ENCODE measurements at regions not wholly inside any gene's neighbourhood (a gene's known extent, or its start where the extent isn't known, plus 50 kb on each side); places are given as distances from the start of the nearest gene placed in this dataset.

DNA sequence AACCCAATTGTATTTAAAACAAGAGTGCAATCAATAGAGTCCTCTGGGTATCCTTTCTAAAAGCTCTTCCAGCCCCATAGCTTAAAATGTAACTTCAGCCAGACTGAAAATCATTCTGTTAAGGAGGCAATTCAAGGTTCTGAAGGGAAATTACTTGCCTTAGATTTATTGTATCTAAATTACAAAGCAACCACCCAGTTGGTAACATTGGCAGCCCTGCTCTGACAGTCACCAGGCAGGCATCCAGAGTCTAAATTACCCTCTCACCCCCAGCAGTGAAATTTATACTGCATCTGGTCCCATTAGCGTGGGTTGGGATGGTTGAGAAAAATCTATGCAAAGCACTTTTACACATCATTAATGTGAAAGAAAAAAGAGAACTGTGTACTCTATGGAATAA, 514.7 kb downstream of the MTRR start:
- no peak overlapping the region for H3K4me3 ChIP-seq (ENCODE audit: insufficient read depth, low read depth, low read length, poor library complexity, severe bottlenecking)
- H3K9me3 ChIP-seq (ENCODE audit: control insufficient read depth, low read length): no peaks in the 10 kb centered on the region
- no peaks in the 10 kb centered on the region for H3K4me1 ChIP-seq (ENCODE audit: control insufficient read depth, insufficient read depth, low read length, poor library complexity, severe bottlenecking)
- H3K36me3 ChIP-seq (ENCODE audit: control insufficient read depth, insufficient read depth, low read length): no peaks in the 10 kb centered on the region
- DNase-seq: no peak
- H3K27me3 ChIP-seq (replicated peaks; ENCODE audit: control insufficient read depth, insufficient read depth, low read length, poor library complexity, severe bottlenecking): no peaks in the 10 kb centered on the region
- no peak overlapping the region for H3K27ac ChIP-seq (ENCODE audit: insufficient read depth, low read length, poor library complexity, severe bottlenecking)

DNA sequence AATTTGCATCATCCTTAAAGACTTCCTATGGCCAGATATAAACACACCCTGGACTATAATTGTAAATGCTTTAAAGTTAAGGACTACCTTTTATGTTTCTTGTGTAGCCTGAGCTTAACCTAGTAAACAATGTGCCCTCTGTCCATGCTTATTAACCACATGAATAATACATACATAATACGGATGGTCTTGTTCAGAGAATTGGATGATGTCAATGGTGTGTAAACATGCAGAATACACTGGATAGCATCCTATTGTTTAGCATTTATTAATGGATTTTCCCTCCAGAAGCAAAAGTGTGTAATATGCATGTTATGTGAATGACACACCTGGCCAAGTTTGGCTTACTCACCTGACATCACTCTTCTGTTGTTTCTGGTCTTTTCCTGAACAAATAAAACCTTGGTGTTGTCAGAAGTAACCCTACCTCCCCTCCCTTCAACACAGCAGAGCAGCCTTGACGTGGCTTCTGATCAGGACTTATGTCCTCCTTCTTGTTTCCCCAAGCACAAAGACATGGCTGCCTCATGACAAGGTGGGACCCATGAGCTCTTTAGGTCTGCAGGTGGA, 517.9 kb downstream of the MTRR start:
- H3K27me3 ChIP-seq (replicated peaks; ENCODE audit: control insufficient read depth, insufficient read depth, low read length, poor library complexity, severe bottlenecking): no peaks in the 10 kb centered on the region
- DNase-seq: no peak
- no peak overlapping the region for H3K4me3 ChIP-seq (ENCODE audit: insufficient read depth, low read depth, low read length, poor library complexity, severe bottlenecking)
- no peaks in the 10 kb centered on the region for H3K36me3 ChIP-seq (ENCODE audit: control insufficient read depth, insufficient read depth, low read length)
- H3K27ac ChIP-seq (ENCODE audit: insufficient read depth, low read length, poor library complexity, severe bottlenecking): no peak overlapping the region
- no peaks in the 10 kb centered on the region for H3K9me3 ChIP-seq (ENCODE audit: control insufficient read depth, low read length)
- H3K4me1 ChIP-seq (ENCODE audit: control insufficient read depth, insufficient read depth, low read length, poor library complexity, severe bottlenecking): no peaks in the 10 kb centered on the region

DNA sequence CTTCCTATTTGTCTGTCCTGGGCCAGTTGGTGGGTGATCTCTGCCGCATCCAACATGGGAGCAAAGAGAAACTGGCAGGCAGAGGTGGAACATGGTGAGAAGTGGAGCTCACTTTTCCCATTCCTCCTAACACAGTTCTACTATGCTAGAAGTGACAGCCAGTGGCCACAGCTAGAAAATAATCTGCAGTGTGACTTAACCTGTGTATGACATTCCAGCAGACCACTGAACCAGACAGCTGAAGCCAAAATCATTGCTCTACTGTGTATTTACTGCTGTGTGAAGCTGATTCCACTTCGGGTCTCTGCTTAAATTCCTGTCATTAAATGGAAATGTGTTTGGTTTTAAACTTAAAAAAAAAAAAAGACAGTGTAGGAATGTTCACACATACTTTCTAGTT, 523.0 kb downstream of the MTRR start:
- H3K4me1 ChIP-seq (ENCODE audit: control insufficient read depth, insufficient read depth, low read length, poor library complexity, severe bottlenecking): no peaks in the 10 kb centered on the region
- H3K9me3 ChIP-seq (ENCODE audit: control insufficient read depth, low read length): no peaks in the 10 kb centered on the region
- no peaks in the 10 kb centered on the region for H3K36me3 ChIP-seq (ENCODE audit: control insufficient read depth, insufficient read depth, low read length)
- H3K4me3 ChIP-seq (ENCODE audit: insufficient read depth, low read depth, low read length, poor library complexity, severe bottlenecking): no peak overlapping the region
- H3K27me3 ChIP-seq (replicated peaks; ENCODE audit: control insufficient read depth, insufficient read depth, low read length, poor library complexity, severe bottlenecking): no peaks in the 10 kb centered on the region
- DNase-seq: no peak
- no peak overlapping the region for H3K27ac ChIP-seq (ENCODE audit: insufficient read depth, low read length, poor library complexity, severe bottlenecking)

DNA sequence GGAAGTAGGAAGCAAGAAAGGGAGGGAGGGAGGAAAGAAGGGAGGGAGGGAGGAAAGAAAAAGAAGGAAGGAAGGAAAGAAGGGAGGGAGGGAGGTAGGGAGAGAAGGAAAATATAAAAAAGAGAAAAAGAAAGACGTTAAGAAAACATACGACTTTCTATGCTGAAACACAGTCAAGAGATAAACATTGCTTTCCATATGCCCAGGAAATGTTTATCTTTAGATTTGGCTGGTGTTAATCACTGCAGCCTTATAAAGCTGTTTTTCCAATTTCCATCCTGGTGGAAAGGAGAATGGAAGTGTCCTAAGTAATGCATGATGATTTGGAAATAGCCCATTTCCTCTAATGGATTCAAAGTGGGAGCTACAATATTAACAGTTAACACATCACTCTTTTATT, 524.3 kb downstream of the MTRR start:
- Histone ChIP-seq H3K27me3 (replicated peaks; ENCODE audit: control insufficient read depth, insufficient read depth, low read length, poor library complexity, severe bottlenecking) (no peaks in the 10 kb centered on the region), H3K36me3 (ENCODE audit: control insufficient read depth, insufficient read depth, low read length) (no peaks in the 10 kb centered on the region), H3K27ac (ENCODE audit: insufficient read depth, low read length, poor library complexity, severe bottlenecking) (no peak overlapping the region), H3K4me1 (ENCODE audit: control insufficient read depth, insufficient read depth, low read length, poor library complexity, severe bottlenecking) (no peaks in the 10 kb centered on the region), H3K9me3 (ENCODE audit: control insufficient read depth, low read length) (no peaks in the 10 kb centered on the region), H3K4me3 (ENCODE audit: insufficient read depth, low read depth, low read length, poor library complexity, severe bottlenecking) (no peak overlapping the region)
- DNase-seq: no peak

DNA sequence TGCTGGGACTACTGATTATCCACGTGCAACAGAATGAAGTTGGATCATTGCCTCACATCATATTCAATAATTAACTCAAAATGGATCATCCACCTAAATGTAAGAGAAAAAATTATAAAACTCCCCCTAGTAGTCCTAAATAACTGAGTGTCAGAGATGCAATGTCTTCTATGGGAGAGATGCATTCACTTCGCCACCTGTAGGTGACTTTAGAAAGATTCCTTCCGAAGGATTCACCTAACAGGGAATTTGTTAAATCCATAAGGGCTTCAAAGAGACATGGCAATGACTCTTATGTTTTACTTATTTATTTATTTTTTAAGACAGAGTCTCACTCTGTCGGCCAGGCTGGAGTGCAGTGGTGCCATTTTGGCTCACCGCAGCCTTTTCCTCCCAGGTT, 526.0 kb downstream of the MTRR start:
- Histone ChIP-seq H3K4me1 (ENCODE audit: control insufficient read depth, insufficient read depth, low read length, poor library complexity, severe bottlenecking) (no peaks in the 10 kb centered on the region), H3K27ac (ENCODE audit: insufficient read depth, low read length, poor library complexity, severe bottlenecking) (no peak overlapping the region), H3K36me3 (ENCODE audit: control insufficient read depth, insufficient read depth, low read length) (no peaks in the 10 kb centered on the region), H3K27me3 (replicated peaks; ENCODE audit: control insufficient read depth, insufficient read depth, low read length, poor library complexity, severe bottlenecking) (no peaks in the 10 kb centered on the region), H3K4me3 (ENCODE audit: insufficient read depth, low read depth, low read length, poor library complexity, severe bottlenecking) (no peak overlapping the region), H3K9me3 (ENCODE audit: control insufficient read depth, low read length) (no peaks in the 10 kb centered on the region)
- DNase-seq: no peak

DNA sequence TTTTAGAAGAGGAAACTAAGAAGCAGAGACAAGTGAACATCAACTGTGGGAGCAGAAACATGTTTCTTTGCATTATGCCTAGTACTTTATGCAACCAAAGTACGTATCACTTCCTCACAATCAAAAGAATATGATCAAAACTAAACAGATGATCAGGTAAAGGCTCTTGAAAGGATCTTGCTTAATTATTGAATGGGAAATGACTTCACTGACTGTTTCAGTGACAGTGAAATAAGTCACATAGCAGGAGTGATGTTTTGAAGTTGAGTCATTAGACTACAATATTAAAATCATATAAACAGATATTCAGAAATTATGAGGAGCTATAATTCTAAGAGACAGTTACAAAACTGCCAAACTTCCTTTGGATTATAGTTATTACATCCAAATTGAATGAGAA, 527.3 kb downstream of the MTRR start:
- no peaks in the 10 kb centered on the region for H3K36me3 ChIP-seq (ENCODE audit: control insufficient read depth, insufficient read depth, low read length)
- no peak for DNase-seq
- H3K27ac ChIP-seq (ENCODE audit: insufficient read depth, low read length, poor library complexity, severe bottlenecking): no peak overlapping the region
- no peaks in the 10 kb centered on the region for H3K9me3 ChIP-seq (ENCODE audit: control insufficient read depth, low read length)
- no peak overlapping the region for H3K4me3 ChIP-seq (ENCODE audit: insufficient read depth, low read depth, low read length, poor library complexity, severe bottlenecking)
- H3K4me1 ChIP-seq (ENCODE audit: control insufficient read depth, insufficient read depth, low read length, poor library complexity, severe bottlenecking): no peaks in the 10 kb centered on the region
- H3K27me3 ChIP-seq (replicated peaks; ENCODE audit: control insufficient read depth, insufficient read depth, low read length, poor library complexity, severe bottlenecking): no peaks in the 10 kb centered on the region

DNA sequence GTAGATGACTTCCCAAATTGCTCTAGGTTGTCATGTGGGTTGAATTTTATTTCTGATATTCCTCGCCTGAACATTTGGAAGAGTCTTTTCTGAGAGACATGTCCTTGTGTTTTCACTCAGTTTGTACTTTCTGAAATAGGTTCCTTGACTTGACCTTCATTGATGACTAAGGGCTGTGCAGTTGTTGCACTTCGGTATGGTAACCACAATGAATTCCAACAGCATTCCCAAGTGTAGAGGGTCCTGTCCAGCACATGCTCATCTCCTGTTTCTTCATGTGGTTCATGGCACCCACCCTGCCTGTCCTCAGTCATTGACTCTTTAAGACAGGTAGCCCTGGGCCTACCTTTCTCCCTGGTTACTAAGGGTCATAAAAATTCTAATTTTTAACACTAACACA, 527.8 kb downstream of the MTRR start:
- Histone ChIP-seq H3K36me3 (ENCODE audit: control insufficient read depth, insufficient read depth, low read length) (no peaks in the 10 kb centered on the region), H3K9me3 (ENCODE audit: control insufficient read depth, low read length) (no peaks in the 10 kb centered on the region), H3K27me3 (replicated peaks; ENCODE audit: control insufficient read depth, insufficient read depth, low read length, poor library complexity, severe bottlenecking) (no peaks in the 10 kb centered on the region), H3K27ac (ENCODE audit: insufficient read depth, low read length, poor library complexity, severe bottlenecking) (no peak overlapping the region), H3K4me3 (ENCODE audit: insufficient read depth, low read depth, low read length, poor library complexity, severe bottlenecking) (no peak overlapping the region), H3K4me1 (ENCODE audit: control insufficient read depth, insufficient read depth, low read length, poor library complexity, severe bottlenecking) (no peaks in the 10 kb centered on the region)
- DNase-seq: no peak

DNA sequence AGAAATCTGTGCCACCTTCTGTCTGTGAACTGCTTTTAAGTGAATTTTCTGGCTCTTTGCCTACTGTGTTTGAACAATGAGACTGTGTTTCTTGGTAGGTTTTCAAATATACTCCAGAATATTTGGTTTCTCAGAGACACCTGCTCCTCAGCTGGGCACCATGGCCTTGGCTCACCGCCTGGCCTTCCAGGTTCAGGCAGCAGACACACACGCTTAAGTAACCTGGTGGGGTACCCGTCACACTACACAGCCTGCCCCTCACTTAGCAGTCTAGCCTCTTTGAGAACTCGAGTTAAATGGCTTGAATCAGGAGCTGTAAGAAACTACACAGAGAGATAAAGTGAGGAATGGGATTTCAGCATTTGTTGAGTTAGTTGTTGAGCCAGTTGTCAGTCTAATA, 530.5 kb downstream of the MTRR start:
- no peaks in the 10 kb centered on the region for H3K36me3 ChIP-seq (ENCODE audit: control insufficient read depth, insufficient read depth, low read length)
- no peaks in the 10 kb centered on the region for H3K27me3 ChIP-seq (replicated peaks; ENCODE audit: control insufficient read depth, insufficient read depth, low read length, poor library complexity, severe bottlenecking)
- H3K4me1 ChIP-seq (ENCODE audit: control insufficient read depth, insufficient read depth, low read length, poor library complexity, severe bottlenecking): no peaks in the 10 kb centered on the region
- H3K4me3 ChIP-seq (ENCODE audit: insufficient read depth, low read depth, low read length, poor library complexity, severe bottlenecking): no peak overlapping the region
- no peak overlapping the region for H3K27ac ChIP-seq (ENCODE audit: insufficient read depth, low read length, poor library complexity, severe bottlenecking)
- no peaks in the 10 kb centered on the region for H3K9me3 ChIP-seq (ENCODE audit: control insufficient read depth, low read length)
- DNase-seq: no peak

DNA sequence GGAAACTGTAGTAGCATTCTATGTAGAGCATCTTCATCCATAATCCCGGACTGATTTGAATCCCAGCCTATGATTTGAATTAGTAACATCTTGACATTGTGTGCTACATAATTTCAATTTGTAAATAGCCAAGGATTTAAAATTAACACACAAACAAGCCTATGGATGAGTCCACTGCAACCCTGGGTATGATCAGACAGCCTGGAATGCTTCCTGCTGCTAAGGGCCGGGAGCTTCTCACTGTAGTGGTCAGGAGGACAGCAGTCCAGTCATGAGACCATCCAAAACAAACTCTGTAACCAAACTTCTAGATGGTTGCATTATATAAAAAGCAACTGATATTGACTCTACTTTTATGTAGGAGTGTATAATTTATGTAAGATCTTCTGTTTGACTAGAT, 539.3 kb downstream of the MTRR start:
- no peak for DNase-seq
- Histone ChIP-seq H3K4me1 (ENCODE audit: control insufficient read depth, insufficient read depth, low read length, poor library complexity, severe bottlenecking) (no peaks in the 10 kb centered on the region), H3K4me3 (ENCODE audit: insufficient read depth, low read depth, low read length, poor library complexity, severe bottlenecking) (no peak overlapping the region), H3K27ac (ENCODE audit: insufficient read depth, low read length, poor library complexity, severe bottlenecking) (no peak overlapping the region), H3K36me3 (ENCODE audit: control insufficient read depth, insufficient read depth, low read length) (no peaks in the 10 kb centered on the region), H3K27me3 (replicated peaks; ENCODE audit: control insufficient read depth, insufficient read depth, low read length, poor library complexity, severe bottlenecking) (no peaks in the 10 kb centered on the region), H3K9me3 (ENCODE audit: control insufficient read depth, low read length) (no peaks in the 10 kb centered on the region)

DNA sequence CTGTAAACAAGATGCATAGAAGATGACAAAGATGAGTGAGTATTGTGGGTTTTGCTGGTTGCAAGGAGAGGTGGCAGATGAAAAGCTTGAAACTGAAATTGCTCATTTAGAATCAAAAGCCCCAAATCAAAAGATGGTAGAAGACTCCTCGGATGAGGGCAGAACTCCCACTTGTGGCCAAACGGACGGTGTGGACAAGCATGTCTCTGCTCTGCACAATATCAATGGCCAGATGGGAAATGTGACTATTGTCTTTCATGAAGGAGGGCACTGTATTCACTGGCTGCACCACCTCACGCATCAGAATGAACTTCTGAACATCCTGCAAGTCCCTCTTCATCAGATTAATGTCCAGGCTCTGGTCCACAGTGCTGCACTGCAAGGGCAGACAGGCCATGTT, 541.7 kb downstream of the MTRR start:
- no peaks in the 10 kb centered on the region for H3K9me3 ChIP-seq (ENCODE audit: control insufficient read depth, low read length)
- H3K27me3 ChIP-seq (replicated peaks; ENCODE audit: control insufficient read depth, insufficient read depth, low read length, poor library complexity, severe bottlenecking): no peaks in the 10 kb centered on the region
- no peak overlapping the region for H3K27ac ChIP-seq (ENCODE audit: insufficient read depth, low read length, poor library complexity, severe bottlenecking)
- H3K4me3 ChIP-seq (ENCODE audit: insufficient read depth, low read depth, low read length, poor library complexity, severe bottlenecking): no peak overlapping the region
- no peaks in the 10 kb centered on the region for H3K4me1 ChIP-seq (ENCODE audit: control insufficient read depth, insufficient read depth, low read length, poor library complexity, severe bottlenecking)
- no peaks in the 10 kb centered on the region for H3K36me3 ChIP-seq (ENCODE audit: control insufficient read depth, insufficient read depth, low read length)
- no peak for DNase-seq

DNA sequence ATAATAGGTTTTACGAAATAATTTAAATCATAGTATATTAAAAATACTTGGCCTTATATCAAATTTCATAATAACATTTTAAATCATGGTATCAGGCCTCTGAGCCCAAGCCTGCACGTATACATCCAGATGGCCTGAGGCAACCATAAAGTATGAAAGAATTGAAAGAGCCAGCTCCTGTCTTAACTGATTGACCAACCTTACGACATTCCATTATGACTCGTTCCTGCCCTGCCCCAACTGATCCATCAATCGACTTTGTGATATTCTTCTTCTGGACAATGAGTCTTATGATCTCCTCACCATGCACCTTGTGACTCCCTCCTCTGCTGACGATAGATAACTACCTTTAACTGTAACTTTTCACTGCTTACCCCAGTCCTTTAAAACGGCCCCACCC, 545.0 kb downstream of the MTRR start:
- Histone ChIP-seq H3K27ac (ENCODE audit: insufficient read depth, low read length, poor library complexity, severe bottlenecking) (no peak overlapping the region), H3K9me3 (ENCODE audit: control insufficient read depth, low read length) (no peaks in the 10 kb centered on the region), H3K4me3 (ENCODE audit: insufficient read depth, low read depth, low read length, poor library complexity, severe bottlenecking) (no peak overlapping the region), H3K4me1 (ENCODE audit: control insufficient read depth, insufficient read depth, low read length, poor library complexity, severe bottlenecking) (no peaks in the 10 kb centered on the region), H3K27me3 (replicated peaks; ENCODE audit: control insufficient read depth, insufficient read depth, low read length, poor library complexity, severe bottlenecking) (no peaks in the 10 kb centered on the region), H3K36me3 (ENCODE audit: control insufficient read depth, insufficient read depth, low read length) (no peaks in the 10 kb centered on the region)
- DNase-seq: no peak

Data from effector memory CD4-positive, alpha-beta T cell (primary cell).